Hepatocyte (in vitro differentiated cells): ENCODE measurements at regions not wholly inside any gene's neighbourhood (a gene's known extent, or its start where the extent isn't known, plus 50 kb on each side); places are given as distances from the start of the nearest gene placed in this dataset.

Experiments used
- DNase-seq: peaks from one replicate; pipeline ENCODE4 v3.0.0-alpha.2; 2016; ENCODE audit warnings: low spot score
- H2AFZ ChIP-seq: fragments of 200-600 bp; sonication (generic); 2 replicates; pipeline ENCODE4 v1.6.0; 2016; ENCODE audit warnings: antibody characterized with exemption, mild to moderate bottlenecking
- H3K27ac ChIP-seq: fragments of 200-600 bp; sonication (generic); 2 replicates; pipeline ENCODE4 v1.5.1; 2016; ENCODE audit warnings: mild to moderate bottlenecking
- H3K27me3 ChIP-seq: fragments of 200-600 bp; sonication (generic); 2 replicates; pipeline ENCODE4 v1.6.1; 2016
- H3K36me3 ChIP-seq: fragments of 200-600 bp; sonication (generic); replicated peaks from 2 replicates; pipeline ENCODE4 v1.5.1; 2016; ENCODE audit warnings: low read depth; ENCODE audit not compliant: insufficient read depth
- H3K4me1 ChIP-seq: fragments of 200-600 bp; sonication (generic); 2 replicates; pipeline ENCODE4 v1.5.1; 2016; ENCODE audit warnings: mild to moderate bottlenecking, moderate library complexity; ENCODE audit not compliant: insufficient read depth
- H3K4me2 ChIP-seq: fragments of 200-600 bp; sonication (generic); 2 replicates; pipeline ENCODE4 v1.6.0; 2016
- H3K4me3 ChIP-seq: fragments of 200-600 bp; sonication (generic); 2 replicates; pipeline ENCODE4 v1.5.1; 2016; ENCODE audit warnings: mild to moderate bottlenecking
- H3K79me2 ChIP-seq: fragments of 200-600 bp; sonication (generic); 2 replicates; pipeline ENCODE4 v1.6.0; 2017; ENCODE audit warnings: mild to moderate bottlenecking
- H3K9me2 ChIP-seq: fragments of 200-600 bp; sonication (generic); replicated peaks from 2 replicates; pipeline ENCODE4 v1.6.0; 2017; ENCODE audit warnings: mild to moderate bottlenecking; ENCODE audit not compliant: insufficient read depth
- H3K9me3 ChIP-seq: fragments of 200-600 bp; sonication (generic); 2 replicates; pipeline ENCODE4 v1.5.1; 2016; ENCODE audit warnings: low read depth, mild to moderate bottlenecking
- H4K20me1 ChIP-seq: fragments of 200-600 bp; sonication (generic); 2 replicates; pipeline ENCODE4 v1.6.0; 2016; ENCODE audit warnings: mild to moderate bottlenecking; ENCODE audit not compliant: insufficient read depth, poor library complexity, severe bottlenecking
- EZH2 ChIP-seq: fragments of 200-600 bp; sonication (generic); IDR thresholded peaks from 2 replicates; pipeline ENCODE4 v1.6.1; 2016; ENCODE audit warnings: antibody characterized with exemption, mild to moderate bottlenecking, borderline replicate concordance
- EZH2phosphoT487 ChIP-seq: fragments of 200-600 bp; sonication (generic); IDR thresholded peaks from one replicate; pipeline ENCODE4 v1.6.1; 2018; ENCODE audit warnings: antibody characterized with exemption, mild to moderate bottlenecking, low read depth, moderate library complexity; ENCODE audit not compliant: unreplicated experiment, severe bottlenecking
- WGBS: methylation state at CpG from one replicate; pipeline ENCODE4 v1.1.6; 2016; ENCODE audit warnings: low lambda C conversion rate; ENCODE audit errors: missing lambda C conversion rate; 5-methylcytosine and 5-hydroxymethylcytosine counted together
- TF ChIP-seq, protein P1 (sequence below): fragments of 200-600 bp; sonication (generic); IDR thresholded peaks from 2 replicates; pipeline ENCODE4 v1.5.1; 2016; ENCODE audit warnings: antibody characterized with exemption, mild to moderate bottlenecking; ENCODE audit not compliant: poor library complexity

- Histone ChIP-seq H3K9me3 (no peaks in the 10 kb centered on the region), H3K9me2 (no peaks in the 10 kb centered on the region), H3K27ac (no peak overlapping the region), H3K4me3 (no peak overlapping the region), H2AFZ (no peak overlapping the region), H3K79me2 (no peaks in the 10 kb centered on the region), H3K4me2 (no peak overlapping the region), H3K27me3 (no peaks in the 10 kb centered on the region), H4K20me1 (no peaks in the 10 kb centered on the region), H3K36me3 (no peaks in the 10 kb centered on the region), H3K4me1 (no peaks in the 10 kb centered on the region)
- TF ChIP-seq, protein P1, sequence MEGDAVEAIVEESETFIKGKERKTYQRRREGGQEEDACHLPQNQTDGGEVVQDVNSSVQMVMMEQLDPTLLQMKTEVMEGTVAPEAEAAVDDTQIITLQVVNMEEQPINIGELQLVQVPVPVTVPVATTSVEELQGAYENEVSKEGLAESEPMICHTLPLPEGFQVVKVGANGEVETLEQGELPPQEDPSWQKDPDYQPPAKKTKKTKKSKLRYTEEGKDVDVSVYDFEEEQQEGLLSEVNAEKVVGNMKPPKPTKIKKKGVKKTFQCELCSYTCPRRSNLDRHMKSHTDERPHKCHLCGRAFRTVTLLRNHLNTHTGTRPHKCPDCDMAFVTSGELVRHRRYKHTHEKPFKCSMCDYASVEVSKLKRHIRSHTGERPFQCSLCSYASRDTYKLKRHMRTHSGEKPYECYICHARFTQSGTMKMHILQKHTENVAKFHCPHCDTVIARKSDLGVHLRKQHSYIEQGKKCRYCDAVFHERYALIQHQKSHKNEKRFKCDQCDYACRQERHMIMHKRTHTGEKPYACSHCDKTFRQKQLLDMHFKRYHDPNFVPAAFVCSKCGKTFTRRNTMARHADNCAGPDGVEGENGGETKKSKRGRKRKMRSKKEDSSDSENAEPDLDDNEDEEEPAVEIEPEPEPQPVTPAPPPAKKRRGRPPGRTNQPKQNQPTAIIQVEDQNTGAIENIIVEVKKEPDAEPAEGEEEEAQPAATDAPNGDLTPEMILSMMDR = no peak
- TF ChIP-seq EZH2phosphoT487 = no peak
- no peak for TF ChIP-seq EZH2
- no peak for DNase-seq
- 71% methylated on average over 4 of the region's 4 CpGs for WGBS
Observed at GRCh38 chr2:133736674-133737073, 168.4 kb upstream of the NCKAP5 start.

GRCh38 chr2:133737242-133737993 lies 169.2 kb upstream of the NCKAP5 start:
- H3K27me3 ChIP-seq = no peaks in the 10 kb centered on the region
- H3K9me3 ChIP-seq = no peaks in the 10 kb centered on the region
- H3K4me1 ChIP-seq = no peaks in the 10 kb centered on the region
- no peak overlapping the region for H3K27ac ChIP-seq
- 92% methylated on average over 2 of the region's 2 CpGs for WGBS
- H2AFZ ChIP-seq = no peak overlapping the region
- no peaks in the 10 kb centered on the region for H4K20me1 ChIP-seq
- DNase-seq = no peak
- no peak overlapping the region for H3K4me2 ChIP-seq
- TF ChIP-seq, protein P1 = no peak
- TF ChIP-seq EZH2 = no peak
- TF ChIP-seq EZH2phosphoT487 = no peak
- H3K79me2 ChIP-seq = no peaks in the 10 kb centered on the region
- H3K36me3 ChIP-seq = no peaks in the 10 kb centered on the region
- H3K9me2 ChIP-seq = no peaks in the 10 kb centered on the region
- no peak overlapping the region for H3K4me3 ChIP-seq

GRCh38 chr2:133739039-133739438 lies 170.8 kb upstream of the NCKAP5 start:
- Histone ChIP-seq H3K9me3 (no peaks in the 10 kb centered on the region), H3K4me3 (no peak overlapping the region), H3K4me2 (no peak overlapping the region), H2AFZ (no peak overlapping the region), H3K4me1 (no peaks in the 10 kb centered on the region), H3K79me2 (no peaks in the 10 kb centered on the region), H3K9me2 (no peaks in the 10 kb centered on the region), H3K36me3 (no peaks in the 10 kb centered on the region), H4K20me1 (no peaks in the 10 kb centered on the region), H3K27ac (no peak overlapping the region), H3K27me3 (no peaks in the 10 kb centered on the region)
- TF ChIP-seq EZH2 (no peak), EZH2phosphoT487 (no peak)
- TF ChIP-seq, protein P1 = no peak
- no peak for DNase-seq

GRCh38 chr2:133740500-133740899 lies 172.2 kb upstream of the NCKAP5 start:
- Histone ChIP-seq H3K4me3 (no peak overlapping the region), H3K36me3 (no peaks in the 10 kb centered on the region), H3K79me2 (no peaks in the 10 kb centered on the region), H3K27ac (no peak overlapping the region), H3K4me2 (no peak overlapping the region), H4K20me1 (no peaks in the 10 kb centered on the region), H2AFZ (no peak overlapping the region), H3K27me3 (no peaks in the 10 kb centered on the region), H3K9me2 (no peaks in the 10 kb centered on the region), H3K9me3 (no peaks in the 10 kb centered on the region), H3K4me1 (no peaks in the 10 kb centered on the region)
- DNase-seq = no peak
- WGBS = 88% methylated on average over 1 of the region's 1 CpG
- TF ChIP-seq EZH2phosphoT487 (no peak), EZH2 (no peak)
- TF ChIP-seq, protein P1 = no peak
